ENCODE measurements at regions not wholly inside any gene's neighbourhood (a gene's known extent, or its start where the extent isn't known, plus 50 kb on each side); places are given as distances from the start of the nearest gene placed in this dataset.

DNA sequence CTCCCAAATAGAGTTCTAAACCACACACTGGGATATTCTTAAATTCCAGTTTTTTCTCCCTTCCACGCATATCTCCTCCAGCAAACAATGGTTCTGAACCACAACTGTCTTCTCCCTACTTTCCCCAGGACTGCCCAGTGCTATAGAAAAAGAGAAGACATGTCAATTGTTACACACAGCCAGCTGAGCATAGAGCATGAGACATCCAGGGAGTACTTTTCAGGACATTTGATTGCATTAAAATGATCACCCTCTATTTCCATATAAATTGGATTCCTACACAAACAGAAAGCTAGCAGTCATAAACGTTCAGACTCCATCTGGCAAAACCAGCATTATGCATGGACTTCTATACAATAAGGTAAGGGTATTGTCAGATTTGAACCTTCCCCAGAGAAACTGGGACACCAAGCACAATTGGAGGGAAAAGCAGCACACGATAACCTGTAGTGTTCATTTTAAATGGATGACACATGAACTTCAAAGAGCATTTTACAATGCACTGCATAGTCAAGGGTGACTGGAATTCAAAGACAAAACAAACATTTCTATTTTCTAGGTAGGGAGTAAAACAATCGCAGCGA is 93.1 kb upstream of the HEY2 start:
- H3K4me3 Mint-ChIP-seq (ENCODE audit: low read depth) = no peak overlapping the region
- TF ChIP-seq, protein P1, sequence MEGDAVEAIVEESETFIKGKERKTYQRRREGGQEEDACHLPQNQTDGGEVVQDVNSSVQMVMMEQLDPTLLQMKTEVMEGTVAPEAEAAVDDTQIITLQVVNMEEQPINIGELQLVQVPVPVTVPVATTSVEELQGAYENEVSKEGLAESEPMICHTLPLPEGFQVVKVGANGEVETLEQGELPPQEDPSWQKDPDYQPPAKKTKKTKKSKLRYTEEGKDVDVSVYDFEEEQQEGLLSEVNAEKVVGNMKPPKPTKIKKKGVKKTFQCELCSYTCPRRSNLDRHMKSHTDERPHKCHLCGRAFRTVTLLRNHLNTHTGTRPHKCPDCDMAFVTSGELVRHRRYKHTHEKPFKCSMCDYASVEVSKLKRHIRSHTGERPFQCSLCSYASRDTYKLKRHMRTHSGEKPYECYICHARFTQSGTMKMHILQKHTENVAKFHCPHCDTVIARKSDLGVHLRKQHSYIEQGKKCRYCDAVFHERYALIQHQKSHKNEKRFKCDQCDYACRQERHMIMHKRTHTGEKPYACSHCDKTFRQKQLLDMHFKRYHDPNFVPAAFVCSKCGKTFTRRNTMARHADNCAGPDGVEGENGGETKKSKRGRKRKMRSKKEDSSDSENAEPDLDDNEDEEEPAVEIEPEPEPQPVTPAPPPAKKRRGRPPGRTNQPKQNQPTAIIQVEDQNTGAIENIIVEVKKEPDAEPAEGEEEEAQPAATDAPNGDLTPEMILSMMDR (IDR thresholded peaks at IDR 0.05; ENCODE audit: unreplicated experiment) = no peak
- H3K36me3 Mint-ChIP-seq (ENCODE audit: insufficient read depth) = no peaks in the 10 kb centered on the region
- DNase-seq (ENCODE audit: low spot score, unreplicated experiment) = no peak
- H3K4me1 Mint-ChIP-seq (ENCODE audit: low read depth) = no peaks in the 10 kb centered on the region
- H3K9me3 Mint-ChIP-seq (ENCODE audit: low read depth) = no peaks in the 10 kb centered on the region
- H3K27me3 Mint-ChIP-seq = no peaks in the 10 kb centered on the region
- H3K27ac Mint-ChIP-seq = no peak overlapping the region

DNA sequence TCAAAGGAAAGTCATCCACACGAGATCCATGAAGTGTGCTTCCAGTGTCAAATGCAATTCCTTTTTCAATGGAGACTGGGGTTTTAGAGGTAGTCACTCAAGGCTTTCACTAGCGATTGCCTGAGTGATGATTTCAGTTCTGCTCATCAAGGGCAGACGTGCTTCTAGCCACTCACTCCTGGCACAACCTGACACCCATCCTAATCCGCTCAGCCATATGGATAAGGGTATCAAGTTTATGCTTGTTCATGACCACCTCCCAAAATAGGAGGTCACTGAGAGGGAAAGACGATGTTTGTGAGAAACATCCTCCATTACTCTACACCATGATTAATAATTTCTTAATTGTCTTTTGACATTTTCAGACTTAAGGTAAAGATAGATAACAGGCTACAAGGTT is 91.3 kb upstream of the HEY2 start:
- TF ChIP-seq, protein P1 (IDR thresholded peaks at IDR 0.05; ENCODE audit: unreplicated experiment) = no peak
- H3K9me3 Mint-ChIP-seq (ENCODE audit: low read depth) = no peaks in the 10 kb centered on the region
- H3K27me3 Mint-ChIP-seq = no peaks in the 10 kb centered on the region
- no peaks in the 10 kb centered on the region for H3K36me3 Mint-ChIP-seq (ENCODE audit: insufficient read depth)
- no peak overlapping the region for H3K27ac Mint-ChIP-seq
- no peak for DNase-seq (ENCODE audit: low spot score, unreplicated experiment)
- no peak overlapping the region for H3K4me3 Mint-ChIP-seq (ENCODE audit: low read depth)
- H3K4me1 Mint-ChIP-seq (ENCODE audit: low read depth) = no peaks in the 10 kb centered on the region

DNA sequence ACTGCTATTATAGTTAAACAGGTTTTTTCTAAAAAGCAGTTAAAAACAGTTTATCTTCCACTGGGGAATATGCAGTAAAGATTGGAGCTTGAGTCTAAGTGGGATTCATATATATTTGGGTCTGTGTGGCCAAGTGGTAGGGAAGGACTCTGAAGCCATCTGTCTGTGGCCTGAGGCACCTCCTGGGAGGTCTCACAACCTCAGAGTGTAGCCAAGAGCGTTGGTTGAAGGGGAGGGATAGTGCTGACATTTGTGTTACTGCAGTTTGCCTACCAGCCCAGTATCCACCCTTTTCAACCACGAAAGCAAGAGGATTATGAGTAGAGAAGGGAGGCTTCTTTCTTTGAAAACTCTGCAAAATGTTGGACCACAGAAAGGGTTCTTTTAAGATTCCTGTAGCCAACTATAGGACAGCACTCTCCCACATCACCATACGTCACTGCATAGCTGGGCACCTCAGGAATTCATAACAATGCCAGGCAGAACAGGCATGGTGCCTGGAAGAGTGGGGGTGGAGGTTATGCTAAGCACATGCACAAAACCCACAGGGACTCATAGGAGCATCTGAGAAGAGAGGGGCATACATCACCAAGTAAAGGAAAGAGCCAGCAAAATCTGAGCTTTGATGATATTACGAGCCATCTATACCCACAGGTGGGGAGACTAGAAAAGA is 90.5 kb upstream of the HEY2 start:
- Mint-ChIP-seq H3K4me1 (ENCODE audit: low read depth) (no peaks in the 10 kb centered on the region), H3K9me3 (ENCODE audit: low read depth) (no peaks in the 10 kb centered on the region), H3K4me3 (ENCODE audit: low read depth) (no peak overlapping the region), H3K27me3 (no peaks in the 10 kb centered on the region), H3K36me3 (ENCODE audit: insufficient read depth) (no peaks in the 10 kb centered on the region), H3K27ac (no peak overlapping the region)
- no peak for DNase-seq (ENCODE audit: low spot score, unreplicated experiment)
- TF ChIP-seq, protein P1 (IDR thresholded peaks at IDR 0.05; ENCODE audit: unreplicated experiment) = no peak

DNA sequence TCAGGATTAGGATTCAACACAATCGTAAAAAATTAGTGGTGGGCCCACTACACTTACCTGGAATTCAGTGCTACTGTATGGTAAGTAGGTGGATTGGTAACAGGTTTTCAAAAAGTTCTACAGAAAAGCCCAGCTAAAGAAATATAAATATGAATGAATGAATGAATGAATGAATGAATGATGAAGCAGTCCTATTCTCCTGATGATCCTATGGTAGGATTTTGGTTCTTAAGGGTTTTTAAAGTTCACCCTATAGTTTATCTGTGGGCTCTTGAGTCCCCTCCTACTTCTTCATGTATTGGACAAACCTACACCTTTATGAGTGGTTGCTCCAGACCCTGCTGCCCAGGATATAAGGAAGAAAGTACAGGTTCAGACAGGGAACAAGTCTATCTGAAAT is 89.5 kb upstream of the HEY2 start:
- H3K27ac Mint-ChIP-seq = no peak overlapping the region
- TF ChIP-seq, protein P1 (IDR thresholded peaks at IDR 0.05; ENCODE audit: unreplicated experiment) = no peak
- no peaks in the 10 kb centered on the region for H3K4me1 Mint-ChIP-seq (ENCODE audit: low read depth)
- H3K36me3 Mint-ChIP-seq (ENCODE audit: insufficient read depth) = no peaks in the 10 kb centered on the region
- H3K4me3 Mint-ChIP-seq (ENCODE audit: low read depth) = no peak overlapping the region
- H3K27me3 Mint-ChIP-seq = no peaks in the 10 kb centered on the region
- H3K9me3 Mint-ChIP-seq (ENCODE audit: low read depth) = no peaks in the 10 kb centered on the region
- DNase-seq (ENCODE audit: low spot score, unreplicated experiment) = no peak

DNA sequence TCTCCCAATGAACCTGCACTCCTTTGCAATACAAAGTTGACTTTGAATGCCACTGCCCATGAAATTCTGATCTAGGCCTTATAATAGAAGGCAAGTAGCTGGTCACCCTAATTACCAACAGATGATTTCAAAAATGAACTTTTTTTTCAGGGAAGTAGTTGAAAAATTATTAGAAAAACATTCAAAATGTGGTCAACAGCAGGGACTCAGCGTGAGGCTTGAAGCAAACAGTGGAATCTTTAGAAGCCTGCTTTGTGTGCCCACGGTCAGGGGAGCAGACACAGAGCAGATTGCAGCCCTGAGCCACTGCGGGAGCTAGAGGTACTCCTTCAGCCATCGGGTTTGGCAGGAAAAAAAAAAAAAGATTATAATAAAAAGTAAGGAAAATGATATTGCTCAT is 87.1 kb upstream of the HEY2 start:
- Mint-ChIP-seq H3K4me3 (ENCODE audit: low read depth) (no peak overlapping the region), H3K36me3 (ENCODE audit: insufficient read depth) (no peaks in the 10 kb centered on the region), H3K4me1 (ENCODE audit: low read depth) (no peaks in the 10 kb centered on the region), H3K9me3 (ENCODE audit: low read depth) (no peaks in the 10 kb centered on the region), H3K27ac (no peak overlapping the region), H3K27me3 (no peaks in the 10 kb centered on the region)
- TF ChIP-seq, protein P1 (IDR thresholded peaks at IDR 0.05; ENCODE audit: unreplicated experiment) = no peak
- no peak for DNase-seq (ENCODE audit: low spot score, unreplicated experiment)
